Erythroblast (primary cell): ENCODE measurements at regions not wholly inside any gene's neighbourhood (a gene's known extent, or its start where the extent isn't known, plus 50 kb on each side); places are given as distances from the start of the nearest gene placed in this dataset.
"Not testable (repeated sequence)": the region's sequence is repeated elsewhere in the genome, so short reads cannot be mapped to it uniquely, and the experiment has no call there.

Experiments used
- DNase-seq, 2 experiments: peaks; one replicate each; lab custom pipeline; 2025; lab: John Stamatoyannopoulos, UW
- GATA1 ChIP-seq: IDR thresholded peaks from 2 replicates; pipeline ENCODE4 v1.6.1; 2011; ENCODE audit warnings: low read depth, mild to moderate bottlenecking, control low read depth, low read length, moderate library complexity
- POLR2A ChIP-seq: IDR thresholded peaks from 2 replicates; pipeline ENCODE4 v1.6.1; 2011; ENCODE audit warnings: mild to moderate bottlenecking, low read length

- DNase-seq, result not testable (repeated sequence)
These were observed 198.0 kb upstream of the ZNF469 start for GRCh38 chr16:88184566-88185355.

DNA sequence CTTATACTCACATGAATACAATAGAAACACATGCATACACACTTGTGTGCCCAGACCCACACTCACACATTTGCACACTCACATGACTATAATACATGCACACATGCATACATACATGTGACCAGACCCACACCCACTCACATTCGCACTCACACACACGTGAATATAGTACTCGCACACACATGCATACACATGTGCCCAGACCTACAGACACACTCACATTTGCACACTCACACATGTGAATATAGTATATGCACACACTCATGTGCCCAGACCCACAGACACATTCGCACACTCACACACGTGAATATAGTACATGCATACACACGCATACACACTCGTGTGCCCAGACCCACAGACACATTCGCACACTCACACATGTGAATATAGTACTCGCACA is 197.4 kb upstream of the ZNF469 start:
- not testable (repeated sequence) for DNase-seq

DNA sequence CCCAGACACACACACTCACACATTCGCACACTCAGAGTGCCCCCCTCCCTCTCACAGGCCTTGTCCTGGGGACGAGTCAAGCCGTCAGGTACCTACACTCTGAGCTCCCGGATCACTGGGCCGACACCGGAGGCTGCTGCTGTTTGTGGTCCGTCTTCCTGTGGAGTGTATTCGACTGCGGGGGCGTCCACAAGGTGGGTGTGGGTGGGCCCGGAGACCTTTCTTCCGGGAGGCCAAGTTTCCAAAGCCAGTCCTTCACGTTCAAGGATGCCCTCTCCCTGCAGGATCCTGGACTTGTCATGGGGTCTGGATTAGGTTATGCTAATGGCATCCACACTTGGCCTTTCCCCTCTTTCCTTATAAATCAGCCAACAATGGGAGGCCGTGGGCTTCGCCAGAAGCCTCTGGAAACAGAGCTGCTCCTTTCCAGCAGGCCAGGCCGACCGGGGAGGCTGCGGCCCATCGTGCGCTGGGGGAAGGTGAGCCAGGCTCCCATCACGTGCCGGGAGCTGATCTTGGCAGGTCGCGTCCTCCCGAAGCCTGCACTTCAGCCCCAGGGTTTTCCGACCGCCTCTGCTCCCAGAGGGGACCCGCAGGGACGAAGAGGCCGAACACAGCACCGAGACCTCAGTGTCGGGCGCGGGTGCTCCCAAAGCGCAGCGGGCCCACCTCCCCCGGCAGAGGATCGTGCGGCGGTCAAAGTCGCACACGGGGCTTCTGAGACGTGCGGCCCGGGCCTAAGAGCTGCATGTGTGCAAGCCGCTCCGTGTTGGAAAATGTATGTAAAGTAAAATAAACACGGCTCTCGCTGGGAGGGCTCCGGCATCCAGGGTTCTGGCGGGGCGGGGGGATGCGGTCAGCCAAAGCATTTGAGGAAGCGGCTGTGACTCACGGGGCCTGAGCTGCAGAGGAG is 196.5 kb upstream of the ZNF469 start:
- DNase-seq, result not testable (repeated sequence)

DNA sequence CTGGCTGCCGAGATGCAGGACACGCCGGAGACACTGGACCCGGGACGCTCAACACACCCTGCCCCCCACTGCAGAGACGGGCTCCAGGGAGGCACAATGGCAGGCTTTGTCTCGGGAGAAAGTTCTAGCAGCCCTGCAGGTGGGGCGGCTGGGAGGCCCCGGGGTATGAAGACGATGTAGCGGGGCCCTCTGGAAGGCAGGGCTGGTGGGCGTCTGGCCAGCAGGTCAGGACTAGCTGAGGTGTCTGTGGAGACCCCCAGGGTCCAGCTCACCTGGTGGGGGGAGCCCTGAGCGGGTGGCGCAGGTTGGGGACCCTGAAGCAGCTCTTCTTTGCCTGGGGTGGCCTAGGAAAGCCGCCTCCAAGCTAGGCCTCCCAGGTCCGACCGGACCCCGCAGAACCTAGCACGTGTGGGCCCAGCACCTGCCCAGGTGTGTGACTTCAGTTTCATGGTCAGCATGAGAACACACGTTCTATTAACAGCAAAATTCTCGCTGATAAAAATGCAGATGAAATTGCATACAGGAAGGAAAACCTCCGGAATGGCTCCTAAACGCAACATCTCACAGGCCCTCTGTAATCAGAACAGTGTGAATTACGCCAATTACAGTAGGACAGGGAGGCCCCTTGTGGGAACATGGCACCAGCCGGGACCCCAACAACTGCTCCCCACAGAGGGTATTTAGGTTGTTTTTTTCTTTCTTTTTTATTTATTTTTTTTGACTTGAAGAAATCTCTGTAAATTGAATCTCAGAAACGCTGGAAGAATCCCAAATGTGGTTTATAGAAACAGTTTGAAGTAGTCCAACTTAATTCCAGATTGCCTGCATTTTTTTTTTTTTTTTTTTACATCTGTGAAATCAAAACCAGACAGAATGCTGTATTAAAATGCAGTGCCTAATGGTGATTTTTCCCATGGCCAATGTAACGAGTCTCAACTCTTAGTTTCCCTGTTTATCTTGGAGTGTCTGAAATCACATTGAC is 195.6 kb upstream of the ZNF469 start:
- not testable (repeated sequence) for DNase-seq

DNA sequence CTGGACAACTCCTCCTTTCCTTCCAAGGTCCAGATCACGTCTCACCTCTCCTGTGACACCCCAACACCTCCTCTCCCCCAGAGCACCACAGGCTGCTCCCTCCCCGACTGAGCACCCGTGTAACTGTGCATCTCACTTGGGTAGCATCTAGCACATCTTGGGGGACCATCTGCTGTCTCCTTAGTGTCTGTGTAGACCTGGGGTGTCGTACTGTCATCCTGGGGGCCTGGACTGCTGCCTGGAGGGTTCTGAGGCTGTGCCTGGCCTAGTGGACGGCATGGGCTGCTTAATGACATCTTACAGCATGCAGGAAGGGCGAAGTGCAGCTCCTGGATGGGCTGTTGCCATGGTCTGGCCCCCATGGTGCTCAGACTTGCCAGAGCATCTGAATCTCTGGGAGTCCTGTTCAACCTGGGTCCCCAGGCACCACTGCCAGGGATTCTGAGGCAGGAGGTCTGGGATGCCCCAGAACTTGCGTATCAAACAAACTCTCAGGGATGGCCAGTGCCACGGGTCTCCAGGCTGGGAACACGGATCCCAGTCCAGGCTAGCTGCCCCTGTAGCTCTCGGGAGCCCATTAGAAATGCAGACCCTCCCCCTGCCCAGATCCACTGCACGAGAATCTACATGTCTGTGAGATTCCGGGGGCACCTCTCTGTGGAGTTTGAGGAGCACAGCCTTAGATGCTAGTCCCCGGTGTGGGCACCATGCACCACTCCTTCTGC is 194.4 kb upstream of the ZNF469 start:
- not testable (repeated sequence) for DNase-seq

DNA sequence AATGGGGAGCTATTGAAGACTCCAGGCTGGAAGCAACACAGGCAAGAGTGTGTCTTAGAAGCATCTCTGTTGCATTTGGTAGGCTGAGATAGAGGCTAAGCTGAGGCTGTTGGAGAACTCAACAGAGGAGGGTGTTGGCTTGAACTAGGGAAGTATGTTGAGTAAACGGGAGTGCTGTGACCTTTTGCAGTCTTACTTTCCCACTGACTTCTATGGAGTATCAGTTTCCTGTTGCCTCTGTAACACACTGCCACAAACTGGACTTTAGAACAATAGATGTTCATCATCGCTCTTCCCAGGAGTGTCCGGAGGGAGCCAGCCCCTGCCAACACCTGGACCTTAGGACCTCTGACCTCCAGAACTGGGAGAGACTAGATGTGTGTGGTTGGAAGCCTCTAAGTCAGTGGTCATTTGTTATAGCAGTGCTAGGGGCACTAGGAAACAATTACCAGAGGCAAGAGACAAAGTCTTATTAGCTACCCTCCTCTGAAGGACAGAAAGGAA is 192.1 kb upstream of the ZNF469 start:
- DNase-seq, result not testable (repeated sequence)

DNA sequence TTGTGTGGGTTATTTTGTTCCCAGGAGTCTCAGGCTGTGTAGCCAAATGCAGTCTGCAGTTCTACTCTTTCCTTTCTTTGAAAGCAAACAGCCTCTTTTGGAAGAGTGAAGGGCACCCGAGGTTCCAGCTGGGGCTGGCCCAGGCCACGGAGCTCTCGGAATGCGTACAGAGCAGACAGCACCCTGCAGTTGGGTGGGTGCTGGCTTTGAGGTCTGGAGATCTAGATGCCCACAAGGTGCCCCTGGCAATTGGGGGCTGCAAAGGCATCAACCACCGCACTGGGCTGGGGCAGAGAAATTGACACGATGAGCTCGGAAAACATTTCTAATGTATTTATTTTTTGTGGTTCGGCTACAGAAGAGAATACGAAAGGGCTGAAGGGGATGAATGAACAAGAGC is 191.6 kb upstream of the ZNF469 start:
- DNase-seq, result not testable (repeated sequence)

- DNase-seq, result no peak
- TF ChIP-seq POLR2A (no peak), GATA1 (no peak)
These were observed 190.2 kb upstream of the ZNF469 start for GRCh38 chr16:88192601-88193000.

DNA sequence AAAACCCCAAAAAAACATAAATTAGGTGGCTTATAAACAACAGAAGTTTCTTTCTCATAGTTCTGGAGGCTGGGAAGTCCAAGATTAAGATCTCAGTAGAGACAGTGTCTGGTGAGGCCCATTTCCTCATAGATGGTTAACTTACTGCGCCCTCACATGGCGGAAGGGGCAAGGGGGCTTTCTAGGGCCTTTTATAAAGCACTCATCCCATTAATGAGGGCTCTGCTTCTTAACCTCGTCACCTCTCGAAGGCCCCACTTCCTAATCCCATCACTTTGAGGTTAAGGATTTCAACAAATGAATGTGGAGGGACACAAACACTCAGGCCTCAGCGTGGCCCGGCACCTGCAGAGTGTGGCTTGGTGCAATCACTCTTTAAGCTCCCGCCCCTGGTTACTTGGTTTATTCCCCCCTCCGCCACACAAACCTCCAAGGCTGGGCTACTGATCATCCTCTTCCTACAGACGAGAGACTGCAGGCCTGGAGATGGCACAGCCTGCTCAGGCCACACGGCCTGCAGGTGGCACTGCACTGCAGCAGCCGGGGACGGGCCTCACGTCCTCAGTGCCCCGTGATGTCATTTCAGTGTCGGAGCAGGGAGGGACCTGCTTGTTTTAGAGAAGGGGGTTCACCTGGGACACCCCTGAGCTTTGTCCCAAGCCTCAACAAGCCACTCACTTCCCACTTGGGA is 188.9 kb upstream of the ZNF469 start:
- DNase-seq, result peak; percentile 45 to 67

DNA sequence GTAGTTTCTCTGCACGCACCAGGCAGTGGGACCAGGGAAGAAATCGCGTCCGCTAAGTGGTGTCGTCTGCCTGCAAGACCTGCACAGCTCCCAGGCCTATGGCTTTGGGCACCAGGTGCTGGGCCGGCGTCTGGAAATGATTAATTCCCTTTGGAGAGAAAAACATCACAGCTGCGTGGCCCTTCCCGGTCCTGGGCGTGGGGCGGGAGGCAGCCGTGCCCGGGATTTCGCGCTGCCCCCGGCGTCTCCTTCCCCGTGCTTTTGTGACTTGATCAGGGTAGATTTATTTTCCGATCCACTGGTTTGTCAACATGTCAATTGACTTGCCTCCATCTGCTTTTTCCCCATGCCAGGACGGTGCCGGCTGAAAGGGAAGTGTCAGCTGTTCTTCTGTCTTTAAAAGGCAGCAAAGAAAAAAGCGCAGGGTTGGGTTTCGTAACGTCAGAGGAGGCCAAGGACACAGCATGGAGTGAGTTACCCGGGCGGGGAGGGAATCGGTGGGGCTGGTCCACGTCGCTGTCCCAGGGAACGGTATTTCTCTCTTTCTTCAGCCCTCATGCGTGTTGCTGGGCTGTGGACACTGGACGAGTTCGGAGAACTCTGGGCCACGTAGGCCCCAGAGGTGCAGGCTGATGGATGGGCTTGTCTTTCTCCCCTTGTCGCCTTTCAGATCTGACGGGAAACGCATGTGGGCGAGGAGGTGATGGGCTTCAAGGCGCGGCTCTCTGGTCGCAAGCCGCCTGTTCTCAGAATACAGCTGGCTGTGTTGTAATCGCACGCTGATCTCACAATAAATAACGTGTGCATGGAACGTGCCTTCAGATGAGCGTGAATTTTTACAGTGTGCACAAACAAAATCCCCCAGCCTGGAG is 188.1 kb upstream of the ZNF469 start:
- no peak for DNase-seq
- no peak for TF ChIP-seq POLR2A
- TF ChIP-seq GATA1, result no peak

DNA sequence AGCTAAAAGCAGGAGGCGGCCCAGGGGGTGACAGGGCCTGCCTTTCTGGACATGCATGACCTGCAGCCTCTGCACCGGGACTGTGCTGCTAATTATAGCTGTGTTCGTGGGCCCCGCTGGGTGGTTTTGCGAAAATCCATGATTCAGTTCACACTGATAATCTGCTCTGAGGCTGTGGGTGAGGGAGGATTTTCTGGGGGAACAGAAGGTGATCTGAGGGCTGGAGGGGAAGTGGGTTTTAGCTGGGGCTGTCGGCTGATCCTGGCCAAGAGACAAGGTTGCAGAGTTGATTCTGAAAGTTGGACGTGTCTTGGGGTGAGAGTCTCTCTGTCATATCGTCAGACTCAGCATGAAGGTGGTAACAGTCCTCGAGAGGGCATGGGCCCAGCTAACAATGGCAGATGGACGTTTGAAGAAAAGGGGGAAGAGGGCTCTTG is 187.5 kb upstream of the ZNF469 start:
- TF ChIP-seq POLR2A, result no peak
- TF ChIP-seq GATA1, result no peak
- DNase-seq, result no peak

DNA sequence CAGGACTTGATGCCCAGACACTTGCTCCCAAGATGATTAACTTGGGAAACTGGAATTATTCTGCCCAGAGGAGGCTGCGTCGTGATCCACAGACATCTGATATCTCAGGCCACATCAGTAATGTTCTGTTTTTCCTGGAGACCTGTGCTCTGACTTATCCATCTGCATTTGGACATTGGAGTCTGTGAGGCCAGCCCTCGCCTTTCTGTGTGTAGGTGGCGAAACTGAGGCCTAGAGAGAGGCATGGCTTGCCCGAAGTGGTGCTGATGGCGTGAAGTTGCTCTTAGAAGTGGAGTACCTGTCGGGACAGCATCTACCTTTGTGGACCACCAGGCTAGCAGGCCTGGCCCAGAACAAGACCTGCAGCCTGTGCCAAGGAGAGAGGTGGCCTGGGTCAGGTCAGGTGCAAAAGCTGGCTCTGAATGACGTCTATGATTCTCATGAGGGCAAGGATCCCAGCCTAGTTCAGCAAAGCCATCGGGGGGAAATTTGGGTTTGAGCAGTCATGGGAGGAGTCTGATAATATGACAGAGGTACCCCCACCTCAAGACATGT is 186.8 kb upstream of the ZNF469 start:
- DNase-seq, result no peak
- TF ChIP-seq GATA1, result no peak
